Neural progenitor cell (in vitro differentiated cells): ENCODE measurements at regions not wholly inside any gene's neighbourhood (a gene's known extent, or its start where the extent isn't known, plus 50 kb on each side); places are given as distances from the start of the nearest gene placed in this dataset.

Experiments
- EZH2 ChIP-seq: fragments of 200-600 bp; sonication (generic); IDR thresholded peaks from 2 replicates; pipeline ENCODE4 v1.6.1; 2017; ENCODE audit warnings: antibody characterized with exemption, mild to moderate bottlenecking, moderate library complexity
- EZH2phosphoT487 ChIP-seq: fragments of 200-600 bp; sonication (generic); IDR thresholded peaks from 2 replicates; pipeline ENCODE4 v1.6.1; 2017; ENCODE audit warnings: antibody characterized with exemption
- TF ChIP-seq, protein P1 (sequence below): fragments of 200-600 bp; sonication (generic); IDR thresholded peaks from 2 replicates; pipeline ENCODE4 v1.5.1; 2017; ENCODE audit warnings: antibody characterized with exemption, mild to moderate bottlenecking

DNA sequence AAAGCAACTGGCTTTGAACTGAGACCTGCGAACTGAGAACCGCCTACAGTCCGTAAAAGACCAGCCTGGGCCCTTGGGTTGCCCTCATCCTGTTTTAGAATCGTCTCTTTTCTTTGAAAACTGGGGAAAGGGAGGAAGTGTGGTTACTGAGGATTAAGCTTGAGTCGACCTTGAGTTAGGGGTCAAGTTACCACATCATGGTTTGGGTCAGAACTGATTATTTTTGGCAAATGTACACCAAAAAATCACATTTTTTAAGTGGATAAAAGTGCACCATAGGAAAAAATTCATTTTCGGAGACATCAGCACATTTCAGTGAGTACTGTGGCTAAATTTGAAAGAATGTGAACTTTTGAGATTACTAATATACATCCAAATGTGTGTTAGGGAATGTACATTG is 76.9 kb upstream of the KAZN start:
- TF ChIP-seq, protein P1, sequence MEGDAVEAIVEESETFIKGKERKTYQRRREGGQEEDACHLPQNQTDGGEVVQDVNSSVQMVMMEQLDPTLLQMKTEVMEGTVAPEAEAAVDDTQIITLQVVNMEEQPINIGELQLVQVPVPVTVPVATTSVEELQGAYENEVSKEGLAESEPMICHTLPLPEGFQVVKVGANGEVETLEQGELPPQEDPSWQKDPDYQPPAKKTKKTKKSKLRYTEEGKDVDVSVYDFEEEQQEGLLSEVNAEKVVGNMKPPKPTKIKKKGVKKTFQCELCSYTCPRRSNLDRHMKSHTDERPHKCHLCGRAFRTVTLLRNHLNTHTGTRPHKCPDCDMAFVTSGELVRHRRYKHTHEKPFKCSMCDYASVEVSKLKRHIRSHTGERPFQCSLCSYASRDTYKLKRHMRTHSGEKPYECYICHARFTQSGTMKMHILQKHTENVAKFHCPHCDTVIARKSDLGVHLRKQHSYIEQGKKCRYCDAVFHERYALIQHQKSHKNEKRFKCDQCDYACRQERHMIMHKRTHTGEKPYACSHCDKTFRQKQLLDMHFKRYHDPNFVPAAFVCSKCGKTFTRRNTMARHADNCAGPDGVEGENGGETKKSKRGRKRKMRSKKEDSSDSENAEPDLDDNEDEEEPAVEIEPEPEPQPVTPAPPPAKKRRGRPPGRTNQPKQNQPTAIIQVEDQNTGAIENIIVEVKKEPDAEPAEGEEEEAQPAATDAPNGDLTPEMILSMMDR, result no peak
- TF ChIP-seq EZH2 (no peak), EZH2phosphoT487 (no peak)
